Gastroesophageal sphincter (tissue), 4 donors: ENCODE measurements at regions not wholly inside any gene's neighbourhood (a gene's known extent, or its start where the extent isn't known, plus 50 kb on each side); places are given as distances from the start of the nearest gene placed in this dataset.

ENCODE experiments used
- ATAC-seq: fragments of 150-250 bp; one replicate; pipeline ENCODE4 v1.9.1; 2016; ENCODE audit warnings: mild to moderate bottlenecking, moderate library complexity
- H3K27ac ChIP-seq, 4 donors: fragments of 200-600 bp; sonication (generic) in 3 of 4; 1 replicate in 3 of 4; 2 replicates in 1 of 4; pipeline ENCODE4 v1.5.1; 2016 to 2019
- H3K27me3 ChIP-seq: fragments of 200-600 bp; sonication (generic); one replicate; pipeline ENCODE4 v1.5.1; 2019
- H3K36me3 ChIP-seq, 2 donors: fragments of 200-600 bp; sonication (generic); one replicate each; pipeline ENCODE4 v1.5.1; 2019; ENCODE audit warnings: control low read depth in 1 of 2
- H3K4me1 ChIP-seq, 3 donors: fragments of 200-600 bp; sonication (generic); 1 replicate in 2 of 3; 2 replicates in 1 of 3; pipeline ENCODE4 v1.5.1; 2016 to 2019; ENCODE audit warnings: control low read depth in 2 of 3
- H3K4me3 ChIP-seq, 2 donors: fragments of 200-600 bp; sonication (generic); one replicate each; pipeline ENCODE4 v1.5.1; 2019; ENCODE audit warnings: mild to moderate bottlenecking in 1 of 2, moderate library complexity in 1 of 2
- H3K9me3 ChIP-seq, 3 donors: fragments of 200-600 bp; sonication (generic); one replicate each; pipeline ENCODE4 v1.5.1; 2017 to 2019; ENCODE audit warnings: control low read depth in 2 of 3
- EP300 ChIP-seq: sonication (generic); formaldehyde crosslinking; IDR thresholded peaks from one replicate; pipeline ENCODE4 v1.6.1; 2017; ENCODE audit warnings: antibody characterized with exemption, mild to moderate bottlenecking
- POLR2A ChIP-seq, 2 donors: fragments of 450-650 bp; IDR thresholded peaks; one replicate each; pipeline ENCODE4 v1.6.1; 2017; ENCODE audit warnings: antibody characterized with exemption in 2 of 2, mild to moderate bottlenecking in 2 of 2, moderate library complexity in 1 of 2
- POLR2AphosphoS5 ChIP-seq: sonication (generic); formaldehyde crosslinking; IDR thresholded peaks from one replicate; pipeline ENCODE4 v1.6.1; 2017; ENCODE audit warnings: antibody characterized with exemption
- WGBS, 2 donors: methylation state at CpG; one replicate each; pipeline ENCODE4 v1.1.5; 2018; ENCODE audit warnings: low coverage in 1 of 2; 5-methylcytosine and 5-hydroxymethylcytosine counted together
- TF ChIP-seq, protein P1 (sequence below), 4 experiments: fragments of 200-600 bp in 2 of 4; fragments of 450-650 bp in 2 of 4; sonication (generic) in 1 of 4; IDR thresholded peaks; one replicate each; pipeline ENCODE4 v1.5.1; 2017 to 2019; ENCODE audit warnings: antibody characterized with exemption in 4 of 4, mild to moderate bottlenecking in 2 of 4, moderate library complexity in 2 of 4

- WGBS, 2 donors = 0 to 43% methylated on average over 2 to 3 of the region's 3 CpGs
- no peak for ATAC-seq
- H3K36me3 ChIP-seq = no peaks in the 10 kb centered on the region
- TF ChIP-seq POLR2AphosphoS5 = no peak
- no peak for TF ChIP-seq EP300
- TF ChIP-seq, protein P1, sequence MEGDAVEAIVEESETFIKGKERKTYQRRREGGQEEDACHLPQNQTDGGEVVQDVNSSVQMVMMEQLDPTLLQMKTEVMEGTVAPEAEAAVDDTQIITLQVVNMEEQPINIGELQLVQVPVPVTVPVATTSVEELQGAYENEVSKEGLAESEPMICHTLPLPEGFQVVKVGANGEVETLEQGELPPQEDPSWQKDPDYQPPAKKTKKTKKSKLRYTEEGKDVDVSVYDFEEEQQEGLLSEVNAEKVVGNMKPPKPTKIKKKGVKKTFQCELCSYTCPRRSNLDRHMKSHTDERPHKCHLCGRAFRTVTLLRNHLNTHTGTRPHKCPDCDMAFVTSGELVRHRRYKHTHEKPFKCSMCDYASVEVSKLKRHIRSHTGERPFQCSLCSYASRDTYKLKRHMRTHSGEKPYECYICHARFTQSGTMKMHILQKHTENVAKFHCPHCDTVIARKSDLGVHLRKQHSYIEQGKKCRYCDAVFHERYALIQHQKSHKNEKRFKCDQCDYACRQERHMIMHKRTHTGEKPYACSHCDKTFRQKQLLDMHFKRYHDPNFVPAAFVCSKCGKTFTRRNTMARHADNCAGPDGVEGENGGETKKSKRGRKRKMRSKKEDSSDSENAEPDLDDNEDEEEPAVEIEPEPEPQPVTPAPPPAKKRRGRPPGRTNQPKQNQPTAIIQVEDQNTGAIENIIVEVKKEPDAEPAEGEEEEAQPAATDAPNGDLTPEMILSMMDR (IDR thresholded peaks at IDR 0.05) = no peak
- TF ChIP-seq POLR2A (IDR thresholded peaks at IDR 0.05) = no peak
- no peak overlapping the region for H3K27ac ChIP-seq
- H3K4me3 ChIP-seq = no peak overlapping the region
- no peaks in the 10 kb centered on the region for H3K27me3 ChIP-seq
- H3K4me1 ChIP-seq = no peaks in the 10 kb centered on the region
- no peaks in the 10 kb centered on the region for H3K9me3 ChIP-seq
Observed at GRCh38 chr11:29656597-29656996, 360.2 kb downstream of the KCNA4 start.

- ATAC-seq = no peak
- H3K27ac ChIP-seq = no peak overlapping the region
- H3K4me3 ChIP-seq = no peak overlapping the region
- 100% methylated on average over 1 of the region's 1 CpG for WGBS, 2 donors
- no peaks in the 10 kb centered on the region for H3K9me3 ChIP-seq
- no peaks in the 10 kb centered on the region for H3K27me3 ChIP-seq
- TF ChIP-seq POLR2AphosphoS5 (no peak), EP300 (no peak), POLR2A (IDR thresholded peaks at IDR 0.05) (no peak)
- TF ChIP-seq, protein P1 (IDR thresholded peaks at IDR 0.05) = no peak
- H3K36me3 ChIP-seq = no peaks in the 10 kb centered on the region
- no peaks in the 10 kb centered on the region for H3K4me1 ChIP-seq
Observed at GRCh38 chr11:29645373-29645772, 371.5 kb downstream of the KCNA4 start.

- H3K9me3 ChIP-seq = no peaks in the 10 kb centered on the region
- no peak for ATAC-seq
Observed at GRCh38 chr11:29641201-29641600, 375.6 kb downstream of the KCNA4 start.

DNA sequence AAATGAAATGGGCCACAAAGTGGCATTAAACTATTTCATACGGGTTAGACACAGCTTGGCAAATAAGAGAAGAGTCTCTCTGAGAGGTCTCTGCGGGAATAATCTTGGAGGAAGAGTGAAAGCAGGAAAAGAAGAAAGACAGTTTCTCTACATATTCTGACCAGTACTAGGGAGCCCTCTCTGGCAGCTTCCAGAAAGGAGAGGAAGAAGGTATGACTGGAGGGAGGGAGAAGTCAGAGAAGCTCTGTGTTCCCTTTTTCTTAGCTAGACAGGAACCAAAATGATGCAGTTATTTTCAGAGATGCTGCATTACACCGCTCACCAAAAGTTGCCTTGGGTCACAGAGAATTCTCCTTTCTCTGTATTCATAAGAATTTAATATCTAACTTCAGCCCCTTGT is 382.1 kb downstream of the KCNA4 start:
- WGBS, 2 donors = 73 to 85% methylated on average over 3 of the region's 3 CpGs
- no peaks in the 10 kb centered on the region for H3K36me3 ChIP-seq
- no peaks in the 10 kb centered on the region for H3K4me1 ChIP-seq
- TF ChIP-seq POLR2A (IDR thresholded peaks at IDR 0.05) (no peak), POLR2AphosphoS5 (no peak), EP300 (no peak)
- TF ChIP-seq, protein P1 (IDR thresholded peaks at IDR 0.05) = no peak
- no peak overlapping the region for H3K4me3 ChIP-seq
- no peak overlapping the region for H3K27ac ChIP-seq
- H3K27me3 ChIP-seq = no peaks in the 10 kb centered on the region
- no peak for ATAC-seq
- no peaks in the 10 kb centered on the region for H3K9me3 ChIP-seq

More at GRCh38 chr11:29641201-29641600, 375.6 kb downstream of the KCNA4 start:
- TF ChIP-seq EP300 (no peak), POLR2A (IDR thresholded peaks at IDR 0.05) (no peak), POLR2AphosphoS5 (no peak)
- TF ChIP-seq, protein P1 (IDR thresholded peaks at IDR 0.05) = no peak
- Histone ChIP-seq H3K4me1 (no peaks in the 10 kb centered on the region), H3K36me3 (no peaks in the 10 kb centered on the region), H3K27ac (no peak overlapping the region), H3K4me3 (no peak overlapping the region), H3K27me3 (no peaks in the 10 kb centered on the region)

DNA sequence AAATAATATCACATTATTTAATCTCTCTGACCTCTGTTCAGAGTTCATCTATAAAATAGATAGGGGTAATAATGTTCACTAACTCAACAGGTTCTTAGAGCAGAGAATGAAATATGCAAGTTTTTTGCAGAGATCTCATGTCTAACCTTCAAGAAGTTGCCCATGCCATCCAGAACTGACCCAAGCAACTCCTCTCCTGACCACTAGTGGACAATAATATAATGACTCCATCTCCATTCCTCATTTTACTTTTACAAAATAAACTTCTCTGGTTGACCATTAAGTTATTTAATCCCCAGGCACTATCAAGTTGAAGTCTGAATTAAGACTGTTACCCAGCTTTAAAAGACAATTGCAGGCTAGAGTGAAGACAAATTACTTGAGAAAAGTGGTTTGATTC is 382.6 kb downstream of the KCNA4 start:
- Histone ChIP-seq H3K9me3 (no peaks in the 10 kb centered on the region), H3K4me1 (no peaks in the 10 kb centered on the region), H3K4me3 (no peak overlapping the region), H3K36me3 (no peaks in the 10 kb centered on the region), H3K27me3 (no peaks in the 10 kb centered on the region), H3K27ac (no peak overlapping the region)
- no peak for ATAC-seq
- TF ChIP-seq POLR2AphosphoS5 = no peak
- TF ChIP-seq, protein P1 (IDR thresholded peaks at IDR 0.05) = no peak
- TF ChIP-seq POLR2A (IDR thresholded peaks at IDR 0.05) = no peak
- no peak for TF ChIP-seq EP300
